RPMI8226 (cell line): ENCODE measurements at regions not wholly inside any gene's neighbourhood (a gene's known extent, or its start where the extent isn't known, plus 50 kb on each side); places are given as distances from the start of the nearest gene placed in this dataset.
A peak's percentile ranks its signal among the peaks of the same experiment; 100 is the strongest.
"Not testable (repeated sequence)": the region's sequence is repeated elsewhere in the genome, so short reads cannot be mapped to it uniquely, and the experiment has no call there.

Experiments used
- DNase-seq: peaks from one replicate; pipeline ENCODE4 v3.0.0-alpha.2; 2015

GRCh38 chr10:95137990-95138625 lies 55.9 kb upstream of the ACSM6 start:
- DNase-seq = not testable (repeated sequence)

GRCh38 chr10:95134490-95134889 lies 59.5 kb upstream of the ACSM6 start:
- DNase-seq = no peak

GRCh38 chr10:95133997-95134396 lies 60.0 kb upstream of the ACSM6 start:
- no peak for DNase-seq

- DNase-seq = peak; percentile 77
Measured at GRCh38 chr10:95133016-95133752, 60.9 kb upstream of the ACSM6 start.

- DNase-seq = not testable (repeated sequence)
Measured at GRCh38 chr10:95130429-95130828, 61.1 kb upstream of the CYP2C8 start.

GRCh38 chr10:95125582-95125981 lies 56.3 kb upstream of the CYP2C8 start:
- no peak for DNase-seq

- DNase-seq = no peak
Measured at GRCh38 chr10:95122736-95123135, 53.4 kb upstream of the CYP2C8 start.

GRCh38 chr10:95121904-95122303 lies 52.6 kb upstream of the CYP2C8 start:
- no peak for DNase-seq
